ENCODE measurements at regions not wholly inside any gene's neighbourhood (a gene's known extent, or its start where the extent isn't known, plus 50 kb on each side); places are given as distances from the start of the nearest gene placed in this dataset.

GRCh38 chr3:15919971-15920370 lies 122.2 kb upstream of the ANKRD28 start:
- no peak for TF ChIP-seq CTCF (IDR thresholded peaks at IDR 0.05)
- ATAC-seq (ENCODE audit: insufficient number of reproducible peaks, low FRiP score, low read depth): no peak
- H3K4me1 ChIP-seq (ENCODE audit: control insufficient read depth in 1 of 2, low read depth in 2 of 2): no peaks in the 10 kb centered on the region
- no peak for DNase-seq (ENCODE audit: low spot score)
- H3K9me3 ChIP-seq: no peaks in the 10 kb centered on the region
- H3K4me3 ChIP-seq: no peak overlapping the region
- H3K27ac ChIP-seq: no peak overlapping the region
- no peaks in the 10 kb centered on the region for H3K27me3 ChIP-seq (replicated peaks; ENCODE audit: insufficient read depth)
- no peaks in the 10 kb centered on the region for H3K36me3 ChIP-seq

- Histone ChIP-seq H3K36me3 (no peaks in the 10 kb centered on the region), H3K27me3 (replicated peaks; ENCODE audit: insufficient read depth) (no peaks in the 10 kb centered on the region), H3K27ac (no peak overlapping the region), H3K9me3 (no peaks in the 10 kb centered on the region), H3K4me3 (no peak overlapping the region), H3K4me1 (ENCODE audit: control insufficient read depth in 1 of 2, low read depth in 2 of 2) (no peaks in the 10 kb centered on the region)
- TF ChIP-seq CTCF (IDR thresholded peaks at IDR 0.05): no peak
- no peak for DNase-seq (ENCODE audit: low spot score)
- no peak for ATAC-seq (ENCODE audit: insufficient number of reproducible peaks, low FRiP score, low read depth)
These were observed 126.0 kb upstream of the ANKRD28 start for GRCh38 chr3:15923640-15924405.

GRCh38 chr3:15924914-15925313 lies 127.1 kb upstream of the ANKRD28 start:
- H3K9me3 ChIP-seq: no peaks in the 10 kb centered on the region
- no peak for TF ChIP-seq CTCF (IDR thresholded peaks at IDR 0.05)
- H3K27me3 ChIP-seq (replicated peaks; ENCODE audit: insufficient read depth): no peaks in the 10 kb centered on the region
- no peaks in the 10 kb centered on the region for H3K4me1 ChIP-seq (ENCODE audit: control insufficient read depth in 1 of 2, low read depth in 2 of 2)
- H3K4me3 ChIP-seq: no peak overlapping the region
- no peak overlapping the region for H3K27ac ChIP-seq
- DNase-seq (ENCODE audit: low spot score) (no peak), ATAC-seq (ENCODE audit: insufficient number of reproducible peaks, low FRiP score, low read depth) (no peak)
- no peaks in the 10 kb centered on the region for H3K36me3 ChIP-seq

DNA sequence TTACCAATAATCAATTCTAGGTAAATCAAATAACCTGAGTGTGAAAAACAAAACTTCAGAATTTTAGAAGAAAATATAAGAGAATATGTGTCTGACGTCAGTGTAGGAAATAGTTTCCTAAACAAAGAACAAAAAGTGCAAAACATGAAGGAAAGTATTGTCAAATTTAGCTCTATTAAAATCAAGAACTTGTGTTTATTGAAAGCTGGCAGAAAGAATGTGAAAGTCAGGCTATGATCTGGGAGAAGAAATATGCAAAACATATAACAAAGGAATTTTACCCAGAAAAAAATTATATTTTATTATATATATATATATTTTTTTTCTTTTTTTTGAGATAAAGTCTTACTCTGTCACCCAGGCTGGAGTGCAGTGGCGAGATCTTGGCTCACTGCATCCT lies 129.1 kb upstream of the ANKRD28 start:
- no peak for ATAC-seq (ENCODE audit: insufficient number of reproducible peaks, low FRiP score, low read depth)
- Histone ChIP-seq H3K27me3 (replicated peaks; ENCODE audit: insufficient read depth) (no peaks in the 10 kb centered on the region), H3K4me1 (ENCODE audit: control insufficient read depth in 1 of 2, low read depth in 2 of 2) (no peaks in the 10 kb centered on the region), H3K27ac (no peak overlapping the region), H3K9me3 (no peaks in the 10 kb centered on the region), H3K4me3 (no peak overlapping the region), H3K36me3 (no peaks in the 10 kb centered on the region)
- no peak for DNase-seq (ENCODE audit: low spot score)
- no peak for TF ChIP-seq CTCF (IDR thresholded peaks at IDR 0.05)

DNA sequence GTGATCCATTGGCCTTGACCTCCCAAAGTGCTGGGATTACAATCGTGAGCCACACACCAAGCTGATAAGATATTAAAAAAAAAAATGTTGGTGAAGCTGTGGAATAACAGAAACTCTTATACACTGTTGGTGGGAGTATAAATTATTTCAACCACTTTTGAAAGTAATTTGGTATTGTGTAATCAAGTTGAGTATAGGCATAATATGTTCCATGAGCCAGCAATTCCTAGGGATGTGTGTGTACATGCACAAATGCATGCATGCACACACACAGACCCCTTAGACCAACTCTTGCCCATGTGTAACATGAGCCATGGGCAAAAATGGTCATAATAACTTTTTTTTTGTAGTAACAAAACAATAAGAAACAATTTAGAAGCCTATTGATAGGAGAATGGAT lies 130.2 kb upstream of the ANKRD28 start:
- TF ChIP-seq CTCF (IDR thresholded peaks at IDR 0.05): no peak

More for the DNA sequence above, 130.2 kb upstream of the ANKRD28 start:
- Histone ChIP-seq H3K27me3 (replicated peaks; ENCODE audit: insufficient read depth) (no peaks in the 10 kb centered on the region), H3K9me3 (no peaks in the 10 kb centered on the region), H3K27ac (no peak overlapping the region), H3K36me3 (no peaks in the 10 kb centered on the region), H3K4me3 (no peak overlapping the region), H3K4me1 (ENCODE audit: control insufficient read depth in 1 of 2, low read depth in 2 of 2) (peaks cover 0 to 7% of the 10 kb centered on the region in 2 donors)
- ATAC-seq (ENCODE audit: insufficient number of reproducible peaks, low FRiP score, low read depth) (no peak), DNase-seq (ENCODE audit: low spot score) (no peak)
